Thoracic aorta (tissue), 2 donors: ENCODE measurements at regions not wholly inside any gene's neighbourhood (a gene's known extent, or its start where the extent isn't known, plus 50 kb on each side); places are given as distances from the start of the nearest gene placed in this dataset.

Source experiments
- ATAC-seq: fragments of 150-250 bp; one replicate; pipeline ENCODE4 v1.8.0; 2017; ENCODE audit warnings: low read depth; ENCODE audit not compliant: insufficient number of reproducible peaks, low FRiP score
- DNase-seq: peaks from one replicate; pipeline ENCODE4 v3.0.0-alpha.2; 2020; ENCODE audit warnings: low spot score
- H3K27ac ChIP-seq, 2 donors: fragments of 200-600 bp; sonication (generic); 1 replicate in 1 of 2; 2 replicates in 1 of 2; pipeline ENCODE4 v1.5.1; 2016; ENCODE audit warnings: mild to moderate bottlenecking in 2 of 2, moderate library complexity in 2 of 2
- H3K27me3 ChIP-seq: fragments of 200-600 bp; sonication (generic); replicated peaks from 2 replicates; pipeline ENCODE4 v1.6.0; 2016; ENCODE audit warnings: mild to moderate bottlenecking; ENCODE audit not compliant: insufficient read depth
- H3K36me3 ChIP-seq: fragments of 200-600 bp; sonication (generic); one replicate; pipeline ENCODE4 v1.5.1; 2016
- H3K4me1 ChIP-seq, 2 donors: fragments of 200-600 bp; sonication (generic); 1 replicate in 1 of 2; 2 replicates in 1 of 2; pipeline versions ENCODE4 v1.5.1 to v1.6.0; 2016; ENCODE audit warnings: low read depth in 2 of 2, mild to moderate bottlenecking in 1 of 2; ENCODE audit not compliant: control insufficient read depth in 1 of 2
- H3K4me3 ChIP-seq: fragments of 200-600 bp; sonication (generic); 2 replicates; pipeline ENCODE4 v1.5.1; 2016; ENCODE audit warnings: mild to moderate bottlenecking
- H3K9me3 ChIP-seq: fragments of 200-600 bp; sonication (generic); 2 replicates; pipeline ENCODE4 v1.5.1; 2016
- CTCF ChIP-seq: fragments of 200-600 bp; sonication (generic); IDR thresholded peaks from one replicate; pipeline ENCODE4 v1.5.1; 2019; ENCODE audit warnings: antibody characterized with exemption

GRCh38 chr13:74620711-74621110 is 486.5 kb upstream of the KLF12 start:
- TF ChIP-seq CTCF: no peak
- Histone ChIP-seq H3K4me3 (no peak overlapping the region), H3K4me1 (no peaks in the 10 kb centered on the region), H3K27ac (no peak overlapping the region), H3K27me3 (no peaks in the 10 kb centered on the region), H3K36me3 (no peaks in the 10 kb centered on the region), H3K9me3 (no peaks in the 10 kb centered on the region)
- DNase-seq: no peak
- no peak for ATAC-seq

- Histone ChIP-seq H3K27me3 (no peaks in the 10 kb centered on the region), H3K36me3 (no peaks in the 10 kb centered on the region), H3K4me1 (no peaks in the 10 kb centered on the region), H3K9me3 (no peaks in the 10 kb centered on the region), H3K4me3 (no peak overlapping the region), H3K27ac (no peak overlapping the region)
- ATAC-seq (no peak), DNase-seq (no peak)
- TF ChIP-seq CTCF: no peak
These were observed 486.1 kb upstream of the KLF12 start for GRCh38 chr13:74620308-74620707.

GRCh38 chr13:74597526-74597925 is 463.3 kb upstream of the KLF12 start:
- H3K4me3 ChIP-seq: no peak overlapping the region
- no peaks in the 10 kb centered on the region for H3K4me1 ChIP-seq
- DNase-seq: no peak
- TF ChIP-seq CTCF: no peak
- ATAC-seq: no peak
- H3K27me3 ChIP-seq: no peaks in the 10 kb centered on the region
- no peak overlapping the region for H3K27ac ChIP-seq
- peaks cover 5% of the 10 kb centered on the region for H3K9me3 ChIP-seq
- H3K36me3 ChIP-seq: no peaks in the 10 kb centered on the region

GRCh38 chr13:74596691-74597090 is 462.5 kb upstream of the KLF12 start:
- Histone ChIP-seq H3K4me1 (no peaks in the 10 kb centered on the region), H3K27ac (no peak overlapping the region), H3K27me3 (no peaks in the 10 kb centered on the region), H3K4me3 (no peak overlapping the region), H3K9me3 (peaks cover 5% of the 10 kb centered on the region), H3K36me3 (no peaks in the 10 kb centered on the region)
- no peak for TF ChIP-seq CTCF
- DNase-seq (no peak), ATAC-seq (no peak)

GRCh38 chr13:74593688-74594087 is 459.5 kb upstream of the KLF12 start:
- ATAC-seq (no peak), DNase-seq (no peak)

More at GRCh38 chr13:74593688-74594087, 459.5 kb upstream of the KLF12 start:
- Histone ChIP-seq H3K27ac (no peak overlapping the region), H3K4me3 (no peak overlapping the region), H3K4me1 (no peaks in the 10 kb centered on the region), H3K27me3 (no peaks in the 10 kb centered on the region), H3K36me3 (no peaks in the 10 kb centered on the region), H3K9me3 (peaks cover 5% of the 10 kb centered on the region)
- no peak for TF ChIP-seq CTCF
